H9 (cell line): ENCODE measurements at regions not wholly inside any gene's neighbourhood (a gene's known extent, or its start where the extent isn't known, plus 50 kb on each side); places are given as distances from the start of the nearest gene placed in this dataset.

Source experiments
- DNase-seq: peaks from one replicate; pipeline ENCODE4 v3.0.0-alpha.2; 2017
- H2AFZ ChIP-seq: one replicate; pipeline ENCODE4 v1.6.1; 2013; ENCODE audit warnings: mild to moderate bottlenecking, low read length, control low read depth, moderate library complexity
- H2AK5ac ChIP-seq: 2 replicates; pipeline ENCODE4 v1.6.1; 2013; ENCODE audit warnings: low read length, control low read depth, mixed read lengths; ENCODE audit not compliant: insufficient read length
- H2BK120ac ChIP-seq: one replicate; pipeline ENCODE4 v1.6.1; 2013; ENCODE audit warnings: low read depth, mild to moderate bottlenecking, low read length, control low read depth, inconsistent platforms; ENCODE audit not compliant: poor library complexity, severe bottlenecking
- H2BK12ac ChIP-seq: 2 replicates; pipeline ENCODE4 v1.6.1; 2013; ENCODE audit warnings: low read length, control low read depth, mixed read lengths, low read depth; ENCODE audit not compliant: insufficient read length
- H2BK15ac ChIP-seq: 2 replicates; pipeline ENCODE4 v1.6.1; 2013; ENCODE audit warnings: low read depth, low read length, control low read depth
- H2BK20ac ChIP-seq: one replicate; pipeline ENCODE4 v1.6.1; 2013; ENCODE audit warnings: low read depth, mild to moderate bottlenecking, low read length, control low read depth, inconsistent platforms; ENCODE audit not compliant: poor library complexity, severe bottlenecking
- H2BK5ac ChIP-seq: 2 replicates; pipeline ENCODE4 v1.6.1; 2013; ENCODE audit warnings: low read length, control low read depth, mixed read lengths; ENCODE audit not compliant: insufficient read length
- H3K14ac ChIP-seq: 2 replicates; pipeline ENCODE4 v1.6.1; 2013; ENCODE audit warnings: low read length, control low read depth; ENCODE audit not compliant: insufficient read depth
- H3K18ac ChIP-seq: 2 replicates; pipeline ENCODE4 v1.6.1; 2013; ENCODE audit warnings: low read depth, mild to moderate bottlenecking, mixed read lengths, low read length, control low read depth; ENCODE audit not compliant: insufficient read length
- H3K23ac ChIP-seq: 2 replicates; pipeline ENCODE4 v1.6.1; 2013; ENCODE audit warnings: low read length, control low read depth, mixed read lengths, low read depth; ENCODE audit not compliant: insufficient read length
- H3K23me2 ChIP-seq: 2 replicates; pipeline ENCODE4 v1.6.1; 2013; ENCODE audit warnings: low read depth, mild to moderate bottlenecking, mixed read lengths, low read length, control low read depth; ENCODE audit not compliant: insufficient read length, poor library complexity, severe bottlenecking
- H3K27ac ChIP-seq: 2 replicates; pipeline ENCODE4 v1.5.1; 2013; ENCODE audit warnings: low read length, control low read depth, mixed read lengths, low read depth; ENCODE audit not compliant: insufficient read length
- H3K27me3 ChIP-seq: 2 replicates; pipeline ENCODE4 v1.6.1; 2013; ENCODE audit warnings: low read length, control low read depth, inconsistent platforms; ENCODE audit not compliant: insufficient read depth
- H3K4ac ChIP-seq: 2 replicates; pipeline ENCODE4 v1.6.1; 2013; ENCODE audit warnings: low read depth, mild to moderate bottlenecking, control low read depth, inconsistent platforms, low read length, moderate library complexity
- H3K4me1 ChIP-seq: 2 replicates; pipeline ENCODE4 v1.6.1; 2013; ENCODE audit warnings: low read length, control low read depth, inconsistent platforms; ENCODE audit not compliant: insufficient read depth
- H3K4me2 ChIP-seq: 2 replicates; pipeline ENCODE4 v1.6.1; 2013; ENCODE audit warnings: low read length, control low read depth, mixed read lengths; ENCODE audit not compliant: insufficient read length, insufficient read depth
- H3K56ac ChIP-seq: 2 replicates; pipeline ENCODE4 v1.6.1; 2013; ENCODE audit warnings: low read depth, mild to moderate bottlenecking, mixed read lengths, low read length, control low read depth; ENCODE audit not compliant: insufficient read length
- H3K79me1 ChIP-seq: 2 replicates; pipeline ENCODE4 v1.6.1; 2013; ENCODE audit warnings: low read depth, mild to moderate bottlenecking, moderate library complexity, low read length, control low read depth, inconsistent platforms; ENCODE audit not compliant: insufficient read depth, poor library complexity, severe bottlenecking
- H3K79me2 ChIP-seq: 2 replicates; pipeline ENCODE4 v1.6.1; 2013; ENCODE audit warnings: low read length, control low read depth, inconsistent platforms; ENCODE audit not compliant: insufficient read depth
- H3K9ac ChIP-seq: 2 replicates; pipeline ENCODE4 v1.6.1; 2013; ENCODE audit warnings: low read length, control low read depth, mixed read lengths; ENCODE audit not compliant: insufficient read length; ENCODE audit errors: extremely low read depth
- H3K9me3 ChIP-seq: one replicate; pipeline ENCODE4 v1.6.1; 2013; ENCODE audit warnings: low read depth, low read length, inconsistent platforms; ENCODE audit not compliant: control insufficient read depth
- H3T11ph ChIP-seq: one replicate; pipeline ENCODE4 v1.6.1; 2013; ENCODE audit warnings: mild to moderate bottlenecking, low read length, control low read depth, inconsistent platforms
- H4K20me1 ChIP-seq: one replicate; pipeline ENCODE4 v1.6.1; 2013; ENCODE audit not compliant: control insufficient read depth, insufficient read length, insufficient read depth
- H4K5ac ChIP-seq: 2 replicates; pipeline ENCODE4 v1.6.1; 2013; ENCODE audit warnings: low read depth, mild to moderate bottlenecking, mixed read lengths, low read length, control low read depth; ENCODE audit not compliant: insufficient read length
- H4K8ac ChIP-seq: replicated peaks from 2 replicates; pipeline ENCODE4 v1.6.1; 2013; ENCODE audit warnings: low read length, control low read depth, mixed read lengths, low read depth; ENCODE audit not compliant: insufficient read length
- H4K91ac ChIP-seq: 2 replicates; pipeline ENCODE4 v1.6.1; 2013; ENCODE audit warnings: low read depth, mild to moderate bottlenecking, moderate library complexity, mixed read lengths, low read length, control low read depth; ENCODE audit not compliant: insufficient read length
- H3K27ac Mint-ChIP-seq, 3 experiments: 2 replicates in 2 of 3; 3 replicates in 1 of 3; pipeline ENCODE4 v1.8.0; 2020 to 2021; ENCODE audit warnings: mixed read lengths in 3 of 3, mild to moderate bottlenecking in 1 of 3, moderate library complexity in 1 of 3
- H3K27me3 Mint-ChIP-seq: 2 replicates; pipeline ENCODE4 v1.8.0; 2021; ENCODE audit warnings: low read depth, mild to moderate bottlenecking, moderate library complexity, mixed read lengths
- H3K36me3 Mint-ChIP-seq, 3 experiments: 2 replicates in 2 of 3; 3 replicates in 1 of 3; pipeline ENCODE4 v1.8.0; 2020 to 2021; ENCODE audit warnings: low read depth in 3 of 3, mixed read lengths in 3 of 3; ENCODE audit not compliant: insufficient read depth in 1 of 3
- H3K4me1 Mint-ChIP-seq, 2 experiments: 2 replicates each; pipeline ENCODE4 v1.8.0; 2020; ENCODE audit warnings: mixed read lengths in 2 of 2
- H3K4me3 Mint-ChIP-seq, 2 experiments: 2 replicates in 1 of 2; 3 replicates in 1 of 2; pipeline ENCODE4 v1.8.0; 2020 to 2021; ENCODE audit warnings: mild to moderate bottlenecking in 2 of 2, mixed read lengths in 2 of 2, moderate library complexity in 1 of 2
- H3K9me3 Mint-ChIP-seq, 2 experiments: 2 replicates in 1 of 2; 3 replicates in 1 of 2; pipeline ENCODE4 v1.8.0; 2020; ENCODE audit warnings: mild to moderate bottlenecking in 2 of 2, mixed read lengths in 2 of 2, moderate library complexity in 1 of 2
- WGBS: extraction: QIAGEN DNeasy Blood & Tissue Kit; methylation state at CpG from one replicate; pipeline ENCODE4 v1.1.7; 2013; ENCODE audit warnings: missing lambda C conversion rate, low lambda C conversion rate, mixed read lengths; ENCODE audit not compliant: insufficient read length; ENCODE audit errors: extremely low coverage; 5-methylcytosine and 5-hydroxymethylcytosine counted together
- TF ChIP-seq, protein P1 (sequence below): fragments of 200-600 bp; sonication (generic); conservative IDR thresholded peaks from 3 replicates; pipeline ENCODE4 v1.8.0; 2021; ENCODE audit warnings: antibody characterized with exemption, mild to moderate bottlenecking

DNA sequence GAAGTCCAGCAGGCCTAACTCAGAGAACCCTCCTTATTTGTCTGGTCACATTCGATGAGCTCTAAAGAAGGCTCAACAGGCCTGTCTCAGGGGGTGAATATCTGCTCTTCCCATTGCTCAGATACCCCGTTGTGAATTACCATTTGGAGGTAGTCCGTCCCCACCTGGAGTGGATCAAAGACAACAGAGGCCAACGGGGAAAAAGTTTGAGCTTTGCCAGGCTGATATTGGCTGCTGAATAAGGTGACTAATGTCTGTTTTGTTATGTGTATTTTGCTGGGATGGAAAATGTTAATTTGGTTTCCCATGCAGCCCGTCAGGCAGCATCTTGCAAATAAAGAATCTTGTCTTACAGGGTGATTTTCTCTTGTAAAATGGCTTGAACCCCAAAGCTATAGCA, 69.2 kb upstream of the EPS8L3 start:
- peak overlapping the region; percentile 32 for H3K4me2 ChIP-seq
- H3K79me2 ChIP-seq, result no peaks in the 10 kb centered on the region

More for the DNA sequence above, 69.2 kb upstream of the EPS8L3 start:
- no peak overlapping the region for H3T11ph ChIP-seq
- no peak overlapping the region for H3K14ac ChIP-seq
- WGBS, result no CpG with 5 or more reads among the region's 5 CpGs
- no peak overlapping the region for H3K23ac ChIP-seq
- Mint-ChIP-seq H3K9me3 (peaks cover 34% of the 10 kb centered on the region in 2 experiments), H3K27ac (peak overlapping the region; percentile 90 to 95 (median 94)), H3K4me1 (peaks cover 48 to 54% of the 10 kb centered on the region in 2 experiments), H3K27me3 (peaks cover 5% of the 10 kb centered on the region), H3K4me3 (peak overlapping the region; percentile 51 to 71), H3K36me3 (peaks cover 13 to 46% (median 18%) of the 10 kb centered on the region in 3 experiments)
- H3K9me3 ChIP-seq, result peaks cover 4% of the 10 kb centered on the region
- no peak overlapping the region for H2BK120ac ChIP-seq
- TF ChIP-seq, protein P1, sequence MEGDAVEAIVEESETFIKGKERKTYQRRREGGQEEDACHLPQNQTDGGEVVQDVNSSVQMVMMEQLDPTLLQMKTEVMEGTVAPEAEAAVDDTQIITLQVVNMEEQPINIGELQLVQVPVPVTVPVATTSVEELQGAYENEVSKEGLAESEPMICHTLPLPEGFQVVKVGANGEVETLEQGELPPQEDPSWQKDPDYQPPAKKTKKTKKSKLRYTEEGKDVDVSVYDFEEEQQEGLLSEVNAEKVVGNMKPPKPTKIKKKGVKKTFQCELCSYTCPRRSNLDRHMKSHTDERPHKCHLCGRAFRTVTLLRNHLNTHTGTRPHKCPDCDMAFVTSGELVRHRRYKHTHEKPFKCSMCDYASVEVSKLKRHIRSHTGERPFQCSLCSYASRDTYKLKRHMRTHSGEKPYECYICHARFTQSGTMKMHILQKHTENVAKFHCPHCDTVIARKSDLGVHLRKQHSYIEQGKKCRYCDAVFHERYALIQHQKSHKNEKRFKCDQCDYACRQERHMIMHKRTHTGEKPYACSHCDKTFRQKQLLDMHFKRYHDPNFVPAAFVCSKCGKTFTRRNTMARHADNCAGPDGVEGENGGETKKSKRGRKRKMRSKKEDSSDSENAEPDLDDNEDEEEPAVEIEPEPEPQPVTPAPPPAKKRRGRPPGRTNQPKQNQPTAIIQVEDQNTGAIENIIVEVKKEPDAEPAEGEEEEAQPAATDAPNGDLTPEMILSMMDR, result no peak
- H4K5ac ChIP-seq, result no peak overlapping the region
- no peak overlapping the region for H3K9ac ChIP-seq
- H2BK20ac ChIP-seq, result no peak overlapping the region
- H3K27me3 ChIP-seq, result no peaks in the 10 kb centered on the region
- H3K4ac ChIP-seq, result no peak overlapping the region
- H3K4me1 ChIP-seq, result no peaks in the 10 kb centered on the region; the same call in 1 of the 2 replicates
- H4K20me1 ChIP-seq, result no peaks in the 10 kb centered on the region
- H2BK15ac ChIP-seq, result no peak overlapping the region
- H2AFZ ChIP-seq, result no peak overlapping the region
- H3K27ac ChIP-seq, result no peak overlapping the region
- no peak overlapping the region for H3K56ac ChIP-seq
- no peak overlapping the region for H2BK5ac ChIP-seq
- no peak overlapping the region for H2BK12ac ChIP-seq
- no peaks in the 10 kb centered on the region for H3K23me2 ChIP-seq
- H2AK5ac ChIP-seq, result no peak overlapping the region
- H4K8ac ChIP-seq, result no peak overlapping the region
- DNase-seq, result peak; percentile 53
- H3K79me1 ChIP-seq, result no peaks in the 10 kb centered on the region
- H4K91ac ChIP-seq, result no peak overlapping the region
- no peak overlapping the region for H3K18ac ChIP-seq
